ENCODE measurements at regions not wholly inside any gene's neighbourhood (a gene's known extent, or its start where the extent isn't known, plus 50 kb on each side); places are given as distances from the start of the nearest gene placed in this dataset.

GRCh38 chr5:89128092-89128491 is 245.1 kb upstream of the MEF2C start:
- H3K27me3 ChIP-seq (ENCODE audit: insufficient read depth, poor library complexity, severe bottlenecking) = no peaks in the 10 kb centered on the region
- H3K27ac ChIP-seq (replicated peaks) = no peak overlapping the region
- H3K4me3 ChIP-seq (replicated peaks; ENCODE audit: insufficient read depth, low read length) = no peak overlapping the region
- TF ChIP-seq GABPA (IDR thresholded peaks at IDR 0.05; ENCODE audit: low read depth) = no peak
- TF ChIP-seq, protein P1, sequence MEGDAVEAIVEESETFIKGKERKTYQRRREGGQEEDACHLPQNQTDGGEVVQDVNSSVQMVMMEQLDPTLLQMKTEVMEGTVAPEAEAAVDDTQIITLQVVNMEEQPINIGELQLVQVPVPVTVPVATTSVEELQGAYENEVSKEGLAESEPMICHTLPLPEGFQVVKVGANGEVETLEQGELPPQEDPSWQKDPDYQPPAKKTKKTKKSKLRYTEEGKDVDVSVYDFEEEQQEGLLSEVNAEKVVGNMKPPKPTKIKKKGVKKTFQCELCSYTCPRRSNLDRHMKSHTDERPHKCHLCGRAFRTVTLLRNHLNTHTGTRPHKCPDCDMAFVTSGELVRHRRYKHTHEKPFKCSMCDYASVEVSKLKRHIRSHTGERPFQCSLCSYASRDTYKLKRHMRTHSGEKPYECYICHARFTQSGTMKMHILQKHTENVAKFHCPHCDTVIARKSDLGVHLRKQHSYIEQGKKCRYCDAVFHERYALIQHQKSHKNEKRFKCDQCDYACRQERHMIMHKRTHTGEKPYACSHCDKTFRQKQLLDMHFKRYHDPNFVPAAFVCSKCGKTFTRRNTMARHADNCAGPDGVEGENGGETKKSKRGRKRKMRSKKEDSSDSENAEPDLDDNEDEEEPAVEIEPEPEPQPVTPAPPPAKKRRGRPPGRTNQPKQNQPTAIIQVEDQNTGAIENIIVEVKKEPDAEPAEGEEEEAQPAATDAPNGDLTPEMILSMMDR (IDR thresholded peaks at IDR 0.05; ENCODE audit: insufficient read depth, low read length) = no peak
- TF ChIP-seq SPI1 (IDR thresholded peaks at IDR 0.05; ENCODE audit: borderline replicate concordance, low read depth) = no peak
- no peak for TF ChIP-seq POLR2AphosphoS5 (IDR thresholded peaks at IDR 0.05; ENCODE audit: low read depth)
- no peak for TF ChIP-seq REST (IDR thresholded peaks at IDR 0.05; ENCODE audit: insufficient replicate concordance, low read depth)
- no peak for DNase-seq (ENCODE audit: low read depth in 1 of 2, low spot score in 1 of 2)

GRCh38 chr5:89127191-89127590 is 244.2 kb upstream of the MEF2C start:
- no peak for TF ChIP-seq POLR2AphosphoS5 (IDR thresholded peaks at IDR 0.05; ENCODE audit: low read depth)
- TF ChIP-seq GABPA (IDR thresholded peaks at IDR 0.05; ENCODE audit: low read depth) = no peak
- TF ChIP-seq, protein P1 (IDR thresholded peaks at IDR 0.05; ENCODE audit: insufficient read depth, low read length) = no peak
- no peak for TF ChIP-seq SPI1 (IDR thresholded peaks at IDR 0.05; ENCODE audit: borderline replicate concordance, low read depth)
- no peak for TF ChIP-seq REST (IDR thresholded peaks at IDR 0.05; ENCODE audit: insufficient replicate concordance, low read depth)
- Histone ChIP-seq H3K27ac (replicated peaks) (no peak overlapping the region), H3K4me3 (replicated peaks; ENCODE audit: insufficient read depth, low read length) (no peak overlapping the region), H3K27me3 (ENCODE audit: insufficient read depth, poor library complexity, severe bottlenecking) (no peaks in the 10 kb centered on the region)
- no peak for DNase-seq (ENCODE audit: low read depth in 1 of 2, low spot score in 1 of 2)

DNA sequence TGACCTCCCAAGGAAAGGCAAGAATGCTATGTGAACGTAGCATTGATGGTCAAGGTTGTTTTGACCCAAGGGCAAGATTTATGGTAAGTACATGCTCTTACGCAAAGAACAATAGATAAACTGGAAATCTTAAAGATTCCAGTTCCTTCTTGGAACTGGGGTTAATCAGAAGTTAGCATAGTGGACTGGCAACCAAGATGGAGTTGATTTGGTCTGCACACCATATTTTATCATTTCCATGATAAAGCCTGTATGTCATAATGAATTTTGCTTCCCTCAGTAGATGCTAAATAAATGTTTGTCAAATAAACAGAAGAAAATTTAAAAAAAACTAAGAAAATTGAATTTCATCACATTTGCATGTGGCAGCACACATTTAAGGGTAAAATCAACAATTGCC is 242.4 kb upstream of the MEF2C start:
- Histone ChIP-seq H3K27ac (replicated peaks) (no peak overlapping the region), H3K27me3 (ENCODE audit: insufficient read depth, poor library complexity, severe bottlenecking) (no peaks in the 10 kb centered on the region), H3K4me3 (replicated peaks; ENCODE audit: insufficient read depth, low read length) (no peak overlapping the region)
- TF ChIP-seq REST (IDR thresholded peaks at IDR 0.05; ENCODE audit: insufficient replicate concordance, low read depth) (no peak), POLR2AphosphoS5 (IDR thresholded peaks at IDR 0.05; ENCODE audit: low read depth) (no peak)
- TF ChIP-seq, protein P1 (IDR thresholded peaks at IDR 0.05; ENCODE audit: insufficient read depth, low read length) = no peak
- DNase-seq (ENCODE audit: low read depth in 1 of 2, low spot score in 1 of 2) = no peak
